ENCODE measurements at regions not wholly inside any gene's neighbourhood (a gene's known extent, or its start where the extent isn't known, plus 50 kb on each side); places are given as distances from the start of the nearest gene placed in this dataset.

DNA sequence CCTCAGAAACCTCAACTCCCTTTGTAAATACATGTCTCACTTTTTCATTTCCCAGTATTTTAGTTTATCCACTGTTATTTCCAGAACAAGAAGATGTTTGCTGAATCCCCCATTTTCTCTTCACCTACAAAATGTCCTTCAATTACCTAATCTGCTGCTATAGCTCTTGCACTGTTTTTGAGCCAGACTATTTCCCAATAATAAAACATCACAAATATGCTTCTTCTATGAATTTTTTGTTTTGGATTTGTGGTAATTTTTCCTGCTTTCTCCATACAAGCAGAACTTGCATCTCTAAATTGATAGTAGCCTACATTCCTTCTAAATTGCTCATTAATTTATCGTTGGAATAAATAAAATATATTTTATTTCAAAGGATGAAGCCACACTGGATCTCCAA, 199.6 kb upstream of the C1orf87 start:
- no peaks in the 10 kb centered on the region for H3K36me3 ChIP-seq
- no peak overlapping the region for H3K27ac ChIP-seq
- no peaks in the 10 kb centered on the region for H3K4me1 ChIP-seq
- H3K9ac ChIP-seq (ENCODE audit: low read depth in 2 of 2, low read length in 2 of 2) = no peak overlapping the region
- no peak overlapping the region for H3K4me3 ChIP-seq
- no peak for DNase-seq
- no peaks in the 10 kb centered on the region for H3K9me3 ChIP-seq
- intact Hi-C loops (cut with DNase I) = loop anchor here (10.0 kb wide), 1 partner anchor 288 kb away; no protein-coding TSS in a partner anchor
- no peaks in the 10 kb centered on the region for H3K27me3 ChIP-seq
- TF ChIP-seq, protein P1, sequence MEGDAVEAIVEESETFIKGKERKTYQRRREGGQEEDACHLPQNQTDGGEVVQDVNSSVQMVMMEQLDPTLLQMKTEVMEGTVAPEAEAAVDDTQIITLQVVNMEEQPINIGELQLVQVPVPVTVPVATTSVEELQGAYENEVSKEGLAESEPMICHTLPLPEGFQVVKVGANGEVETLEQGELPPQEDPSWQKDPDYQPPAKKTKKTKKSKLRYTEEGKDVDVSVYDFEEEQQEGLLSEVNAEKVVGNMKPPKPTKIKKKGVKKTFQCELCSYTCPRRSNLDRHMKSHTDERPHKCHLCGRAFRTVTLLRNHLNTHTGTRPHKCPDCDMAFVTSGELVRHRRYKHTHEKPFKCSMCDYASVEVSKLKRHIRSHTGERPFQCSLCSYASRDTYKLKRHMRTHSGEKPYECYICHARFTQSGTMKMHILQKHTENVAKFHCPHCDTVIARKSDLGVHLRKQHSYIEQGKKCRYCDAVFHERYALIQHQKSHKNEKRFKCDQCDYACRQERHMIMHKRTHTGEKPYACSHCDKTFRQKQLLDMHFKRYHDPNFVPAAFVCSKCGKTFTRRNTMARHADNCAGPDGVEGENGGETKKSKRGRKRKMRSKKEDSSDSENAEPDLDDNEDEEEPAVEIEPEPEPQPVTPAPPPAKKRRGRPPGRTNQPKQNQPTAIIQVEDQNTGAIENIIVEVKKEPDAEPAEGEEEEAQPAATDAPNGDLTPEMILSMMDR (IDR thresholded peaks at IDR 0.05) = no peak

DNA sequence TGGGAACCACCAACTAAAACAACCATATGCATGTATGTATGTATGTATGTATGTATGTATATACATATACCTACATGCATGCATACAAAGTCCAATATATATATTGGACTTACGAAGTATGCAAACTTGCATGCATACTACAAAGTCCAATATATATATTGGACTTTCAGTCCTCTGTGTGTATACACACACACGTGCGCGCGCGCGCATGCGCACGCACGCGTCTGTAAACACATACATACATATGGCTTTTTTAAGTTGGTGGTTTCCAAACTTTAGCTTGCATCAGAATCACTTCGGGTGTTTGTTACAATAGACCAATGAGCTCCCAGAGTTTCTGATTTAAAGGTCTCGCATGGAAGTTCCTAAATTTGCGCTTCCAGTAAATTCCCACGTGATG, 197.5 kb upstream of the C1orf87 start:
- Histone ChIP-seq H3K27me3 (no peaks in the 10 kb centered on the region), H3K36me3 (no peaks in the 10 kb centered on the region), H3K9ac (ENCODE audit: low read depth in 2 of 2, low read length in 2 of 2) (no peak overlapping the region), H3K4me1 (no peaks in the 10 kb centered on the region), H3K4me3 (no peak overlapping the region), H3K9me3 (no peaks in the 10 kb centered on the region), H3K27ac (no peak overlapping the region)
- TF ChIP-seq, protein P1 (IDR thresholded peaks at IDR 0.05) = no peak
- intact Hi-C loops (cut with DNase I) = loop anchor here (10.0 kb wide), 1 partner anchor 286 kb away; no protein-coding TSS in a partner anchor
- DNase-seq = no peak

DNA sequence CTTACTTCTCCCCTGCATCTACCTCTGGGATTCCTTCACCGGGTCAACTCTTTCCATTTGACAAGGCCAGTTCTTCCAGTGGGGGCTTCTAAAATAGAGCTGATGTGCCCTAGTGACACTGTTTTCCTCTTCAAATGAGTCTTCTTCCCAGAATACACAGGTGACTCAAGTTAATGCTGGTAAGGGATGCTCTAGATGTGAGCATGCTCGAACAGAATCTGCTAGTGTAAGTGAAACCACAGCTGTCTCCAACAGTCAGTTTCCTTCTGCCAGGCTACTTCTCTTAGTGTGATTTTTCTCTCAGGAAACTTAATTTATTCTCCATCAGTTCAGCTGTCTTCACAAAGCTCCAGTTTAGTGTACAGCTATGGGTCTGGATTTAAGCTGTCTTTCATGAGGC, 194.9 kb upstream of the C1orf87 start:
- intact Hi-C loops (cut with DNase I) = no loop called here

DNA sequence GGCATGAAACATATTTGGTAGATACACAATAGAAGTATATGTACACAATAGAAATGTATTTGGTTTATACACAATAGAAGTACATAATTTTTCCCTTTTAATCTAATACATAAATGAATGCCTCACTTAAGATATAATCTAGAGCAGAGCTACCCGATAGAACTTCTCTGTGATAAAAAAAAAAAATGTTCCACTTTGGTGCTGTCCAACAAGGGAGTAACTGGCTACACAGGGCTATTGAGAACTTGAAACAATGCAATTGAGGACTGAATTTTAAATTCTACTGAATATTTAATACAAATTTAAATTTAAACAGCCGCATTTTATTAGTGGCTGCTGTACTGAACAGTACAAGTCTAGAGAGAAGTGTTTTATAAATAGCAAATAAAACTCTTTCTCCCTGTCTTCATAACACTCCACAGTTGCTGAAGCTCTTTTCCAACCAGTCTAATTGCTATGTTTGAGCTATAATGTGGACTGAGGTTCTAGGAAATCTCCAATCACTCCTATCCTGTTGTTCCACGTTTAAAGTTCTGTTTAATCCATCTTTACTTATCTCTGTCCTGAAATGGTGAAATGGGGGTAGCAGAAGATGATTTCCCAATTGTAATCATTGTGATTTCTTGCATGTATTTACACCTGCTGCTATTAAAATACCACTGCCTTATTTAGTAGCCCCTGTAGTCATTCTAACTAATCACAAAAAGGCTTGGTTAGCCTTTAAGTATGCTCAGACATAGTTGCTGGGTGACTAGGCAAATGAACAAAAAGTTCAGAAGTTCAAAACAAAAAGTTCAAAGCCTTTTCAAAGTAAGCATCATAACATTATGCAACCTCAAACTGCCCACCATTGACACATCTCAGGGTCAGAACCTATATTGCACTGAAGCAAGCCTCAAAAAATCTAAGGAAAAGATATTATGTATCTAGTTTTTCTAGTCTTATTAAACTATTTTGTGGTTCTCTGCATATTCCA, 192.3 kb upstream of the C1orf87 start:
- intact Hi-C loops (cut with DNase I) = no loop called here
- no peak for DNase-seq
- Histone ChIP-seq H3K27ac (no peak overlapping the region), H3K9me3 (no peaks in the 10 kb centered on the region), H3K27me3 (no peaks in the 10 kb centered on the region), H3K9ac (ENCODE audit: low read depth in 2 of 2, low read length in 2 of 2) (no peak overlapping the region), H3K4me3 (no peak overlapping the region), H3K4me1 (no peaks in the 10 kb centered on the region), H3K36me3 (no peaks in the 10 kb centered on the region)
- TF ChIP-seq, protein P1 (IDR thresholded peaks at IDR 0.05) = no peak

More for the DNA sequence above, 194.9 kb upstream of the C1orf87 start:
- no peak overlapping the region for H3K27ac ChIP-seq
- no peak overlapping the region for H3K9ac ChIP-seq (ENCODE audit: low read depth in 2 of 2, low read length in 2 of 2)
- H3K4me1 ChIP-seq = no peaks in the 10 kb centered on the region
- TF ChIP-seq, protein P1 (IDR thresholded peaks at IDR 0.05) = no peak
- no peak overlapping the region for H3K4me3 ChIP-seq
- no peaks in the 10 kb centered on the region for H3K9me3 ChIP-seq
- no peaks in the 10 kb centered on the region for H3K27me3 ChIP-seq
- no peaks in the 10 kb centered on the region for H3K36me3 ChIP-seq
- DNase-seq = no peak

DNA sequence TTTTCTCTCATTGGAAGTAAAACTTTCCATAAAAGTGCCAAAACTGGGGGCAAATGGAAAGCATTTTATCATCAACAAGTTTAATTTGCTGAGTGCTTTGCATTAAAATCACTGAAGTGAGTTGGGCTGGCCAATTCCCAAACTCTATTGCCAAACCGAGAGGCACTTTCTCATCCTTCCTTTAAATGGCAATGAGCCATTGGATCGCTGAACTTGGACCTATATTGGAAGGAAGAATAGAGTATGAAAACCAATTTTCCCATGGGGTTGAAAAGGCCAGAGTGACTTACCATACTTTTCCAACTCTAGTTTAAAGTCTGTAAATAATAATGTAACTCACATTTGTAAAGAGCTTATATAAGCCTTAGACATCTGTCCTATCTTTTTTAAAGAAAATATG, 189.1 kb upstream of the C1orf87 start:
- intact Hi-C loops (cut with DNase I) = no loop called here
- Histone ChIP-seq H3K9ac (ENCODE audit: low read depth in 2 of 2, low read length in 2 of 2) (no peak overlapping the region), H3K36me3 (no peaks in the 10 kb centered on the region), H3K27ac (no peak overlapping the region), H3K27me3 (no peaks in the 10 kb centered on the region), H3K9me3 (no peaks in the 10 kb centered on the region), H3K4me3 (no peak overlapping the region), H3K4me1 (no peaks in the 10 kb centered on the region)
- no peak for DNase-seq
- TF ChIP-seq, protein P1 (IDR thresholded peaks at IDR 0.05) = no peak
